Hepatocyte (in vitro differentiated cells): ENCODE measurements at regions not wholly inside any gene's neighbourhood (a gene's known extent, or its start where the extent isn't known, plus 50 kb on each side); places are given as distances from the start of the nearest gene placed in this dataset.
A peak's percentile ranks its signal among the peaks of the same experiment; 100 is the strongest.

ENCODE experiments used
- DNase-seq: peaks from one replicate; pipeline ENCODE4 v3.0.0-alpha.2; 2016; ENCODE audit warnings: low spot score
- H2AFZ ChIP-seq: fragments of 200-600 bp; sonication (generic); 2 replicates; pipeline ENCODE4 v1.6.0; 2016; ENCODE audit warnings: antibody characterized with exemption, mild to moderate bottlenecking
- H3K27ac ChIP-seq: fragments of 200-600 bp; sonication (generic); 2 replicates; pipeline ENCODE4 v1.5.1; 2016; ENCODE audit warnings: mild to moderate bottlenecking
- H3K27me3 ChIP-seq: fragments of 200-600 bp; sonication (generic); 2 replicates; pipeline ENCODE4 v1.6.1; 2016
- H3K36me3 ChIP-seq: fragments of 200-600 bp; sonication (generic); replicated peaks from 2 replicates; pipeline ENCODE4 v1.5.1; 2016; ENCODE audit warnings: low read depth; ENCODE audit not compliant: insufficient read depth
- H3K4me1 ChIP-seq: fragments of 200-600 bp; sonication (generic); 2 replicates; pipeline ENCODE4 v1.5.1; 2016; ENCODE audit warnings: mild to moderate bottlenecking, moderate library complexity; ENCODE audit not compliant: insufficient read depth
- H3K4me2 ChIP-seq: fragments of 200-600 bp; sonication (generic); 2 replicates; pipeline ENCODE4 v1.6.0; 2016
- H3K4me3 ChIP-seq: fragments of 200-600 bp; sonication (generic); 2 replicates; pipeline ENCODE4 v1.5.1; 2016; ENCODE audit warnings: mild to moderate bottlenecking
- H3K79me2 ChIP-seq: fragments of 200-600 bp; sonication (generic); 2 replicates; pipeline ENCODE4 v1.6.0; 2017; ENCODE audit warnings: mild to moderate bottlenecking
- H3K9me2 ChIP-seq: fragments of 200-600 bp; sonication (generic); replicated peaks from 2 replicates; pipeline ENCODE4 v1.6.0; 2017; ENCODE audit warnings: mild to moderate bottlenecking; ENCODE audit not compliant: insufficient read depth
- H3K9me3 ChIP-seq: fragments of 200-600 bp; sonication (generic); 2 replicates; pipeline ENCODE4 v1.5.1; 2016; ENCODE audit warnings: low read depth, mild to moderate bottlenecking
- H4K20me1 ChIP-seq: fragments of 200-600 bp; sonication (generic); 2 replicates; pipeline ENCODE4 v1.6.0; 2016; ENCODE audit warnings: mild to moderate bottlenecking; ENCODE audit not compliant: insufficient read depth, poor library complexity, severe bottlenecking
- EZH2 ChIP-seq: fragments of 200-600 bp; sonication (generic); IDR thresholded peaks from 2 replicates; pipeline ENCODE4 v1.6.1; 2016; ENCODE audit warnings: antibody characterized with exemption, mild to moderate bottlenecking, borderline replicate concordance
- EZH2phosphoT487 ChIP-seq: fragments of 200-600 bp; sonication (generic); IDR thresholded peaks from one replicate; pipeline ENCODE4 v1.6.1; 2018; ENCODE audit warnings: antibody characterized with exemption, mild to moderate bottlenecking, low read depth, moderate library complexity; ENCODE audit not compliant: unreplicated experiment, severe bottlenecking
- WGBS: methylation state at CpG from one replicate; pipeline ENCODE4 v1.1.6; 2016; ENCODE audit warnings: low lambda C conversion rate; ENCODE audit errors: missing lambda C conversion rate; 5-methylcytosine and 5-hydroxymethylcytosine counted together
- TF ChIP-seq, protein P1 (sequence below): fragments of 200-600 bp; sonication (generic); IDR thresholded peaks from 2 replicates; pipeline ENCODE4 v1.5.1; 2016; ENCODE audit warnings: antibody characterized with exemption, mild to moderate bottlenecking; ENCODE audit not compliant: poor library complexity

DNA sequence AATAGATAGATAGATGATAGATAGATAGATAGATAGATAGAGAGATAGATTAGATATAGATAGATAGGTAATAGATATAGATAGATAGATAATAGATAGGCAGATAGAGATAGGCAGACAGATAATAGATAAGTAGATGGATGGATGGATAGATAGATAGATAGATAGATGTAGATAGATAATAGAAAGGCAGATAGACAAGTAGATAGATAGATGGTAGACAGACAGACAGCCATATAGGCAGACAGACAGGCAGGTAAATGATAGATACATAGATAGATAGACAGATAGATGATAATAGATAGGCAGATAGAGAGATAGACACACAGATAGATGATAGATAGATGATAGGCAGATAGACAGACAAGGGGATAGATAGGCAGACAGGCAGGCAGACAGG is 191.4 kb upstream of the TNRC6C start:
- Histone ChIP-seq H3K36me3 (no peaks in the 10 kb centered on the region), H3K27ac (no peak overlapping the region), H3K9me2 (no peaks in the 10 kb centered on the region), H2AFZ (no peak overlapping the region), H4K20me1 (no peaks in the 10 kb centered on the region), H3K79me2 (no peaks in the 10 kb centered on the region), H3K4me2 (no peak overlapping the region), H3K9me3 (no peaks in the 10 kb centered on the region), H3K27me3 (peaks cover 9% of the 10 kb centered on the region), H3K4me3 (no peak overlapping the region), H3K4me1 (peaks cover 7% of the 10 kb centered on the region)
- TF ChIP-seq EZH2phosphoT487: no peak
- TF ChIP-seq EZH2: no peak
- TF ChIP-seq, protein P1, sequence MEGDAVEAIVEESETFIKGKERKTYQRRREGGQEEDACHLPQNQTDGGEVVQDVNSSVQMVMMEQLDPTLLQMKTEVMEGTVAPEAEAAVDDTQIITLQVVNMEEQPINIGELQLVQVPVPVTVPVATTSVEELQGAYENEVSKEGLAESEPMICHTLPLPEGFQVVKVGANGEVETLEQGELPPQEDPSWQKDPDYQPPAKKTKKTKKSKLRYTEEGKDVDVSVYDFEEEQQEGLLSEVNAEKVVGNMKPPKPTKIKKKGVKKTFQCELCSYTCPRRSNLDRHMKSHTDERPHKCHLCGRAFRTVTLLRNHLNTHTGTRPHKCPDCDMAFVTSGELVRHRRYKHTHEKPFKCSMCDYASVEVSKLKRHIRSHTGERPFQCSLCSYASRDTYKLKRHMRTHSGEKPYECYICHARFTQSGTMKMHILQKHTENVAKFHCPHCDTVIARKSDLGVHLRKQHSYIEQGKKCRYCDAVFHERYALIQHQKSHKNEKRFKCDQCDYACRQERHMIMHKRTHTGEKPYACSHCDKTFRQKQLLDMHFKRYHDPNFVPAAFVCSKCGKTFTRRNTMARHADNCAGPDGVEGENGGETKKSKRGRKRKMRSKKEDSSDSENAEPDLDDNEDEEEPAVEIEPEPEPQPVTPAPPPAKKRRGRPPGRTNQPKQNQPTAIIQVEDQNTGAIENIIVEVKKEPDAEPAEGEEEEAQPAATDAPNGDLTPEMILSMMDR: no peak
- DNase-seq: no peak

DNA sequence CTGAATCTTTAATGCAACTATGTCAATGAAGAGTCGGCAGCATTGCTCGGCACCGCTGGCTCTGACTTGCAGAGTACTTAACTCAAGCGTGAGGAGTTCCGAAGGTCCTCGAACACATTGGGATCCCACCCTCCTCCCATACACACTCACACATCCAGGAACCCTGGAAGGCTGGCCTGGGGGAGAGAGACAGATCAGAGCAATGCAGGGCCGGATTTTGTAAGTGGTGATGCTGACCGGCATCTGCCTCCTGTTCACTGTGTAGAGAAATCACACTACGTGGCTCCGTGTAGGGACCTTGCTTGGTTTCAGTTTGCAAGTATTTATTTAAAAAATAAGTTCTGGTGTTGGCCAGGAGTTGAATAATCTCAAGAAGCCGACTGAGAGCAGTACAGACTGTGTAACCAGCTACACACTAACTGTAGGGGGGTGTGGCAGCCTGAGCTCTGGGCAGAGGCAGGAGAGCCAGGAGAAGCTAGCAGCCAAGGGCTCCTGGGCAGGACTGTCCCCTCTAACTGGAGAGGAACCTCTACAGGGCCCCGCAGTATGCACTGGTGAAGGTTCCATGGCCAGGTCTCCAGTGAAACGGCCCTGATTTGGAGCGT is 190.2 kb upstream of the TNRC6C start:
- Histone ChIP-seq H3K9me2 (no peaks in the 10 kb centered on the region), H3K4me3 (no peak overlapping the region), H3K27me3 (peaks cover 9% of the 10 kb centered on the region), H3K9me3 (no peaks in the 10 kb centered on the region), H3K4me2 (peak overlapping the region; percentile 66), H3K4me1 (peaks cover 7% of the 10 kb centered on the region), H3K27ac (no peak overlapping the region), H4K20me1 (no peaks in the 10 kb centered on the region), H2AFZ (no peak overlapping the region), H3K36me3 (no peaks in the 10 kb centered on the region), H3K79me2 (no peaks in the 10 kb centered on the region)
- no peak for TF ChIP-seq EZH2phosphoT487
- TF ChIP-seq, protein P1: no peak
- TF ChIP-seq EZH2: no peak
- DNase-seq: peak; percentile 47
- WGBS: 77% methylated on average over 14 of the region's 14 CpGs

DNA sequence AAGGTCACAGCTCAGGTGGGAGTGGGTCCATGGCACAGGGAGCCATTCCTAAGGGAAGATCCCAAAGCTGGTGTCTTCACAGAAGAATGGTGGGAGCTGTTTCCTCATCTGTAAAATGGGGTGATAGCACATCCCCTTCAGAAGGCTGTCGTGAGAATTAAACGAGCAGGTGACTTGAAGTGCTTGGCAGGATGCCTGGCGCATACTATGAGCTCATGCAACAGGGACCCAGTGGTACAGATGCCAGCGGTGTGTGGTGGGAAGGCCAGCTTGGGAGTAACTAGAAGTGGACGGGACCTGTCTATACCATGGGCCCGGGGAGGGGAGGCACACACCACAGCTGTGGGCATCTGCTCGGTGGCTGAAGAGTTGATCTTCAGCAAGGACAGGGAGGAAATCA is 189.3 kb upstream of the TNRC6C start:
- H3K4me2 ChIP-seq: no peak overlapping the region
- no peaks in the 10 kb centered on the region for H3K9me2 ChIP-seq
- H4K20me1 ChIP-seq: no peaks in the 10 kb centered on the region
- H3K36me3 ChIP-seq: no peaks in the 10 kb centered on the region
- H3K27me3 ChIP-seq: peaks cover 9% of the 10 kb centered on the region
- WGBS: 97% methylated on average over 7 of the region's 7 CpGs
- H3K4me1 ChIP-seq: peaks cover 7% of the 10 kb centered on the region
- H3K9me3 ChIP-seq: no peaks in the 10 kb centered on the region
- H3K79me2 ChIP-seq: no peaks in the 10 kb centered on the region
- H3K4me3 ChIP-seq: no peak overlapping the region
- H2AFZ ChIP-seq: no peak overlapping the region
- H3K27ac ChIP-seq: no peak overlapping the region
- no peak for TF ChIP-seq EZH2
- no peak for TF ChIP-seq EZH2phosphoT487
- TF ChIP-seq, protein P1: no peak
- DNase-seq: no peak

DNA sequence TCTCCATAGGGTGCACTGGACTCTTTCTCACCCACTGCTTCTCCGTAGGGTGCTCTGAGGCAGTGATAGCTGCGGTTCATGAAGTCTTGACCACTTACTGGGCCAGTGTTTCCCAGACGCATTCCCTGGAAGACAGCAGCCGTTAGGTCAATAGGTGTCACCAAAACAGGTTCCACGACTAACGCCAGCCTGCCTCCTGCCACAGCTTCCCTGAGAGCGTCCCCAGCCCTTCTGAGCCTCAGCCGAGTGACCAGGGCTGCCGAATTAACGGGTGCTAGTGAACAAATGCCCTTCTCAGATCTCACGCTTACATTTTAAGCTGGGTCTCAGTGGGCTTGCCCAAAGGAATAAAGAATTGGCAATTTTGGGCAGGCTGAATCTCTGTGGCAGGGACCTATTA is 188.7 kb upstream of the TNRC6C start:
- no peaks in the 10 kb centered on the region for H3K9me2 ChIP-seq
- H3K36me3 ChIP-seq: no peaks in the 10 kb centered on the region
- H2AFZ ChIP-seq: no peak overlapping the region
- TF ChIP-seq, protein P1: no peak
- TF ChIP-seq EZH2: no peak
- TF ChIP-seq EZH2phosphoT487: no peak
- H3K27me3 ChIP-seq: peaks cover 9% of the 10 kb centered on the region
- H3K4me1 ChIP-seq: peaks cover 7% of the 10 kb centered on the region
- H3K4me2 ChIP-seq: no peak overlapping the region
- no peak for DNase-seq
- H3K27ac ChIP-seq: no peak overlapping the region
- H3K9me3 ChIP-seq: no peaks in the 10 kb centered on the region
- 81% methylated on average over 11 of the region's 11 CpGs for WGBS
- no peak overlapping the region for H3K4me3 ChIP-seq
- H4K20me1 ChIP-seq: no peaks in the 10 kb centered on the region
- no peaks in the 10 kb centered on the region for H3K79me2 ChIP-seq
